HepG2 (cell line): ENCODE measurements at regions not wholly inside any gene's neighbourhood (a gene's known extent, or its start where the extent isn't known, plus 50 kb on each side); places are given as distances from the start of the nearest gene placed in this dataset.

Experiments
- ATAC-seq: fragments of 200-7000 bp; cut with Tn5 transposase; 3 replicates; pipeline ENCODE4 v1.9.1; 2020; ENCODE audit warnings: mild to moderate bottlenecking, moderate library complexity
- BruUV-seq: library from RNA; stranded (reverse); fragments of 400-500 nt; replicated peaks from 2 replicates; lab custom pipeline; 2021; lab: Mats Ljungman, UMichigan
- CTCF ChIA-PET: fragments of 300-600 bp; formaldehyde crosslinking; extraction: SDS; loops from one replicate; lab custom pipeline; 2021; ENCODE audit warnings: low total read pairs, inconsistent platforms, low intra/inter-chr PET ratio; lab: Yijun Ruan, JAX
- POLR2A ChIA-PET: fragments of 350-600 bp; sonication (Branson Sonifier 250); formaldehyde crosslinking; loops from one replicate; lab custom pipeline; 2020; ENCODE audit warnings: antibody characterized with exemption, inconsistent platforms; lab: Yijun Ruan, JAX
- DNase-seq: peaks from one replicate; pipeline ENCODE4 v3.0.0-alpha.2; 2015; ENCODE audit warnings: low spot score
- FAIRE-seq: peaks from 3 replicates; lab custom pipeline; 2011; peaks lifted over from hg19 to GRCh38; lab: Jason Lieb, UNC
- H2AFZ ChIP-seq: one replicate; pipeline ENCODE4 v1.6.1; 2011; ENCODE audit warnings: low read length, inconsistent platforms
- H3K27ac ChIP-seq: fragments of 300-600 bp; 3 replicates; pipeline ENCODE4 v1.8.0; 2011; ENCODE audit warnings: mixed run types, mild to moderate bottlenecking, mixed read lengths, low read length, inconsistent platforms; ENCODE audit not compliant: insufficient read depth; ENCODE audit errors: extremely low read length
- H3K27me3 ChIP-seq, 2 experiments: fragments of 200-600 bp in 1 of 2; 2 replicates in 1 of 2; 3 replicates in 1 of 2; pipeline versions ENCODE4 v1.6.0 to v1.8.0; 2011; ENCODE audit warnings: low read length in 2 of 2, mild to moderate bottlenecking in 2 of 2, moderate library complexity in 2 of 2, inconsistent platforms in 1 of 2; ENCODE audit not compliant: insufficient read depth in 2 of 2, control insufficient read depth in 1 of 2
- H3K36me3 ChIP-seq, 2 experiments: fragments of 200-600 bp in 1 of 2; replicated peaks in 1 of 2; 2 replicates in 1 of 2; 3 replicates in 1 of 2; pipeline versions ENCODE4 v1.5.1 to v1.8.0; 2011; ENCODE audit warnings: low read length in 2 of 2, inconsistent platforms in 1 of 2; ENCODE audit not compliant: insufficient read depth in 2 of 2, control insufficient read depth in 1 of 2
- H3K4me1 ChIP-seq: 2 replicates; pipeline ENCODE4 v1.5.1; 2012; ENCODE audit warnings: low read length, inconsistent platforms; ENCODE audit not compliant: insufficient read depth
- H3K4me2 ChIP-seq: 2 replicates; pipeline ENCODE4 v1.6.0; 2011; ENCODE audit warnings: low read depth, low read length, inconsistent platforms
- H3K4me3 ChIP-seq, 3 experiments: fragments of 200-600 bp in 1 of 3; sonication (generic), shearing (Covaris generic) in 1 of 3; replicated peaks in 1 of 3; 2 replicates each; pipeline ENCODE4 v1.5.1; 2011 to 2016; ENCODE audit warnings: low read length in 3 of 3, inconsistent platforms in 2 of 3, low read depth in 2 of 3, mild to moderate bottlenecking in 2 of 3, control low read depth in 1 of 3, mixed read lengths in 1 of 3; ENCODE audit not compliant: insufficient read depth in 1 of 3
- H3K79me2 ChIP-seq: one replicate; pipeline ENCODE4 v1.6.1; 2011; ENCODE audit warnings: low read length, inconsistent platforms; ENCODE audit not compliant: insufficient read depth
- H3K9ac ChIP-seq: 2 replicates; pipeline ENCODE4 v1.6.0; 2011; ENCODE audit warnings: mild to moderate bottlenecking, low read depth, low read length, inconsistent platforms; ENCODE audit not compliant: insufficient read depth
- H3K9me3 ChIP-seq: 2 replicates; pipeline ENCODE4 v1.5.1; 2012; ENCODE audit warnings: mild to moderate bottlenecking, low read length
- H4K20me1 ChIP-seq: 2 replicates; pipeline ENCODE4 v1.6.0; 2011; ENCODE audit warnings: inconsistent platforms, mild to moderate bottlenecking, low read length, moderate library complexity; ENCODE audit not compliant: insufficient read depth
- ETV6 ChIP-seq: sonication (generic); formaldehyde crosslinking; conservative IDR thresholded peaks from 2 replicates; pipeline ENCODE4 v1.4.0; 2020; ENCODE audit warnings: missing genetic modification reagents
- FOXJ3 ChIP-seq: sonication (generic); formaldehyde crosslinking; IDR thresholded peaks from 2 replicates; pipeline ENCODE4 v1.4.0; 2020; ENCODE audit warnings: missing genetic modification reagents, mild to moderate bottlenecking, borderline replicate concordance
- MTA3 ChIP-seq: sonication (generic); formaldehyde crosslinking; IDR thresholded peaks from 2 replicates; pipeline ENCODE4 v1.4.0; 2020; ENCODE audit warnings: missing genetic modification reagents
- NFE2L2 ChIP-seq: fragments of 150-350 bp; IDR thresholded peaks from 2 replicates; pipeline ENCODE4 v1.6.1; 2014; ENCODE audit warnings: low read length
- NKX3-1 ChIP-seq: sonication (generic); formaldehyde crosslinking; IDR thresholded peaks from 2 replicates; pipeline ENCODE4 v1.5.0; 2020; ENCODE audit warnings: missing genetic modification reagents
- PHF21A ChIP-seq: sonication (generic); formaldehyde crosslinking; IDR thresholded peaks from 2 replicates; pipeline ENCODE4 v1.5.0; 2020; ENCODE audit warnings: mild to moderate bottlenecking, missing genetic modification reagents
- RFXANK ChIP-seq: IDR thresholded peaks from 2 replicates; pipeline ENCODE4 v1.6.1; 2016
- SMARCE1 ChIP-seq: fragments of 450-650 bp; IDR thresholded peaks from 2 replicates; pipeline ENCODE4 v1.6.1; 2017; ENCODE audit warnings: borderline replicate concordance
- TCF12 ChIP-seq, 2 experiments: fragments of 450-650 bp in 1 of 2; sonication (generic) in 1 of 2; formaldehyde crosslinking in 1 of 2; IDR thresholded peaks; 2 replicates each; pipeline versions ENCODE4 v1.6.1 to v1.8.0; 2017 to 2022; ENCODE audit warnings: antibody characterized with exemption in 1 of 2, mild to moderate bottlenecking in 1 of 2, missing genetic modification reagents in 1 of 2, moderate library complexity in 1 of 2
- ZIK1 ChIP-seq: sonication (generic); formaldehyde crosslinking; IDR thresholded peaks from 2 replicates; pipeline ENCODE4 v1.5.0; 2020; ENCODE audit warnings: mild to moderate bottlenecking, low read depth, missing genetic modification reagents, borderline replicate concordance
- ZNF30 ChIP-seq: sonication (generic); formaldehyde crosslinking; IDR thresholded peaks from 2 replicates; pipeline ENCODE4 v1.5.0; 2020; ENCODE audit warnings: mild to moderate bottlenecking, missing genetic modification reagents
- ZNF383 ChIP-seq: sonication (generic); formaldehyde crosslinking; IDR thresholded peaks from 2 replicates; pipeline ENCODE4 v1.4.0; 2020; ENCODE audit warnings: missing genetic modification reagents, mild to moderate bottlenecking, borderline replicate concordance
- ZNF562 ChIP-seq: sonication (generic); formaldehyde crosslinking; IDR thresholded peaks from 2 replicates; pipeline ENCODE4 v1.8.0; 2022; ENCODE audit warnings: missing genetic modification reagents, borderline replicate concordance
- ZNF737 ChIP-seq: sonication (generic); formaldehyde crosslinking; IDR thresholded peaks from 2 replicates; pipeline ENCODE4 v1.5.0; 2020; ENCODE audit warnings: missing genetic modification reagents, mild to moderate bottlenecking, borderline replicate concordance
- ZNF883 ChIP-seq: sonication (generic); formaldehyde crosslinking; IDR thresholded peaks from 2 replicates; pipeline ENCODE4 v1.5.1; 2020; ENCODE audit warnings: mild to moderate bottlenecking, missing genetic modification reagents; ENCODE audit errors: not compliant biosample characterization
- in situ Hi-C: cut with HindIII; loops from 2 replicates; pipeline ENCODE4 v1.10.0; 2017; ENCODE audit warnings: low pct_unique_long_range_greater_than_20kb; ENCODE audit not compliant: extremely low pct_ligation_motif_present
- intact Hi-C: fragments of 100-400 bp; cut with micrococcal nuclease; formaldehyde crosslinking; loops from one replicate; pipeline ENCODE4 v1.10.0; 2022; ENCODE audit not compliant: unreplicated experiment
- TF ChIP-seq, protein P1 (sequence below): sonication (generic); formaldehyde crosslinking; IDR thresholded peaks from 2 replicates; pipeline ENCODE4 v1.4.0; 2020; ENCODE audit warnings: missing genetic modification reagents
- TF ChIP-seq, protein P2 (sequence below): sonication (generic); formaldehyde crosslinking; IDR thresholded peaks from 2 replicates; pipeline ENCODE4 v1.4.0; 2020; ENCODE audit warnings: missing genetic modification reagents
- TF ChIP-seq, protein P3 (sequence below): sonication (generic); formaldehyde crosslinking; IDR thresholded peaks from 2 replicates; pipeline ENCODE4 v1.4.0; 2020; ENCODE audit warnings: mild to moderate bottlenecking, missing genetic modification reagents, borderline replicate concordance
- TF ChIP-seq, protein P4 (sequence below): sonication (generic); formaldehyde crosslinking; IDR thresholded peaks from 2 replicates; pipeline ENCODE4 v1.8.0; 2022; ENCODE audit warnings: low read depth, missing genetic modification reagents

DNA sequence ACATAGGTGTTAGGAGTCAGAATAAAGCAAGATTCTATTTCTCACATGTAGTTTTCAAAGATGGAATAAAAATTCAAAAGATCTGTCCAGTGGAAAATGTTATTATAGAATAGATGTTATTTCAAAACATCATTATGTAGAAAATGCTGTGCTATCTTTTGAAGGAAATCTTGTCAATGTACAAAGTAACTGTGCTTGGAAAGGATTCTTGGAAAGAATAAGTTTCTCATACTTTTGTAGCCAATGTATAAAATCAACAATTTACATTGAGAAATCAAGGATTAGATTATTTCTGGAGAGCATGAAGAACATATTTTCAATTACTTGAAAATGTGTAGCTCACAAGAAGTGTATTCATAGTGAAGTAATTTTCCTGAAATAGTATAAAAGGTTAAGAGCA lies 532.5 kb upstream of the MGAT4C start (continued):
- TF ChIP-seq, protein P1, sequence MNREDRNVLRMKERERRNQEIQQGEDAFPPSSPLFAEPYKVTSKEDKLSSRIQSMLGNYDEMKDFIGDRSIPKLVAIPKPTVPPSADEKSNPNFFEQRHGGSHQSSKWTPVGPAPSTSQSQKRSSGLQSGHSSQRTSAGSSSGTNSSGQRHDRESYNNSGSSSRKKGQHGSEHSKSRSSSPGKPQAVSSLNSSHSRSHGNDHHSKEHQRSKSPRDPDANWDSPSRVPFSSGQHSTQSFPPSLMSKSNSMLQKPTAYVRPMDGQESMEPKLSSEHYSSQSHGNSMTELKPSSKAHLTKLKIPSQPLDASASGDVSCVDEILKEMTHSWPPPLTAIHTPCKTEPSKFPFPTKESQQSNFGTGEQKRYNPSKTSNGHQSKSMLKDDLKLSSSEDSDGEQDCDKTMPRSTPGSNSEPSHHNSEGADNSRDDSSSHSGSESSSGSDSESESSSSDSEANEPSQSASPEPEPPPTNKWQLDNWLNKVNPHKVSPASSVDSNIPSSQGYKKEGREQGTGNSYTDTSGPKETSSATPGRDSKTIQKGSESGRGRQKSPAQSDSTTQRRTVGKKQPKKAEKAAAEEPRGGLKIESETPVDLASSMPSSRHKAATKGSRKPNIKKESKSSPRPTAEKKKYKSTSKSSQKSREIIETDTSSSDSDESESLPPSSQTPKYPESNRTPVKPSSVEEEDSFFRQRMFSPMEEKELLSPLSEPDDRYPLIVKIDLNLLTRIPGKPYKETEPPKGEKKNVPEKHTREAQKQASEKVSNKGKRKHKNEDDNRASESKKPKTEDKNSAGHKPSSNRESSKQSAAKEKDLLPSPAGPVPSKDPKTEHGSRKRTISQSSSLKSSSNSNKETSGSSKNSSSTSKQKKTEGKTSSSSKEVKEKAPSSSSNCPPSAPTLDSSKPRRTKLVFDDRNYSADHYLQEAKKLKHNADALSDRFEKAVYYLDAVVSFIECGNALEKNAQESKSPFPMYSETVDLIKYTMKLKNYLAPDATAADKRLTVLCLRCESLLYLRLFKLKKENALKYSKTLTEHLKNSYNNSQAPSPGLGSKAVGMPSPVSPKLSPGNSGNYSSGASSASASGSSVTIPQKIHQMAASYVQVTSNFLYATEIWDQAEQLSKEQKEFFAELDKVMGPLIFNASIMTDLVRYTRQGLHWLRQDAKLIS (CRISPR knock-in tag) = no peak
- TF ChIP-seq TCF12 (IDR thresholded peaks at IDR 0.05) (no peak), TCF12 (CRISPR knock-in tag; IDR thresholded peaks at IDR 0.05) (no peak), FOXJ3 (no peak), RFXANK (no peak), ZIK1 (CRISPR knock-in tag) (no peak), ZNF562 (CRISPR knock-in tag) (no peak), SMARCE1 (no peak), PHF21A (CRISPR knock-in tag) (no peak)

DNA sequence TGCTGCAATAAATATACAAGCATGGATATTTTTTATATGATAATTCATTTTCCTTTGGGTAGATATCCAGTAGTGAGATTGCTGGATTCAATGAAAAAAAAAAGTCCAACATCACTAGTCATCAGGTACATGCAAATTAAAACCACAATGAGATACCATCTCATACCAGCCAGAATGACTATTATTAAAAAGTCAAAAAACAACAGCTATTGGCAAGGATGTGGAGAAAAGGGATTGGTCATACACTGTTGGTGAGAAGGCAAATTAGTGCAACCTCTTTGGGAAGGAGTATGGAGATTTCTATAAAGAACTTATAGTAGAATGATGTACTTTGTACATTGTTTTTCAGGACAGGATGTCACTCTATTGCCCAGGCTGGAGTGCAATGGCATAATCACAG lies 531.2 kb upstream of the MGAT4C start:
- no peak overlapping the region for H2AFZ ChIP-seq
- no peaks in the 10 kb centered on the region for H3K36me3 ChIP-seq
- DNase-seq (no peak), FAIRE-seq (no peak), ATAC-seq (no peak)
- H3K79me2 ChIP-seq = no peaks in the 10 kb centered on the region
- CTCF ChIA-PET = no interaction called here
- no peaks in the 10 kb centered on the region for H3K4me1 ChIP-seq
- H3K27me3 ChIP-seq = no peaks in the 10 kb centered on the region
- no peaks in the 10 kb centered on the region for H3K9me3 ChIP-seq
- in situ Hi-C loops (no loop called here), intact Hi-C loops (no loop called here)
- H3K4me2 ChIP-seq = no peak overlapping the region
- no peak overlapping the region for H3K9ac ChIP-seq
- H3K4me3 ChIP-seq = no peak overlapping the region
- no TSS peak for BruUV-seq
- POLR2A ChIA-PET = no interaction called here
- no peaks in the 10 kb centered on the region for H4K20me1 ChIP-seq
- H3K27ac ChIP-seq = no peak overlapping the region
- TF ChIP-seq ETV6 (CRISPR knock-in tag) (no peak), ZNF30 (CRISPR knock-in tag) (no peak), MTA3 (no peak), ZNF383 (CRISPR knock-in tag) (no peak), ZNF883 (no peak), NFE2L2 (no peak), ZNF737 (no peak), NKX3-1 (CRISPR knock-in tag) (no peak)
- TF ChIP-seq, protein P2, sequence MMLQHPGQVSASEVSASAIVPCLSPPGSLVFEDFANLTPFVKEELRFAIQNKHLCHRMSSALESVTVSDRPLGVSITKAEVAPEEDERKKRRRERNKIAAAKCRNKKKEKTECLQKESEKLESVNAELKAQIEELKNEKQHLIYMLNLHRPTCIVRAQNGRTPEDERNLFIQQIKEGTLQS (CRISPR knock-in tag) = no peak
- TF ChIP-seq, protein P3, sequence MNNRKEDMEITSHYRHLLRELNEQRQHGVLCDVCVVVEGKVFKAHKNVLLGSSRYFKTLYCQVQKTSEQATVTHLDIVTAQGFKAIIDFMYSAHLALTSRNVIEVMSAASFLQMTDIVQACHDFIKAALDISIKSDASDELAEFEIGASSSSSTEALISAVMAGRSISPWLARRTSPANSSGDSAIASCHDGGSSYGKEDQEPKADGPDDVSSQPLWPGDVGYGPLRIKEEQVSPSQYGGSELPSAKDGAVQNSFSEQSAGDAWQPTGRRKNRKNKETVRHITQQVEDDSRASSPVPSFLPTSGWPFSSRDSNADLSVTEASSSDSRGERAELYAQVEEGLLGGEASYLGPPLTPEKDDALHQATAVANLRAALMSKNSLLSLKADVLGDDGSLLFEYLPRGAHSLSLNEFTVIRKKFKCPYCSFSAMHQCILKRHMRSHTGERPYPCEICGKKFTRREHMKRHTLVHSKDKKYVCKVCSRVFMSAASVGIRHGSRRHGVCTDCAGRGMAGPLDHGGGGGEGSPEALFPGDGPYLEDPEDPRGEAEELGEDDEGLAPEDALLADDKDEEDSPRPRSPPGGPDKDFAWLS (CRISPR knock-in tag) = no peak
- TF ChIP-seq, protein P4, sequence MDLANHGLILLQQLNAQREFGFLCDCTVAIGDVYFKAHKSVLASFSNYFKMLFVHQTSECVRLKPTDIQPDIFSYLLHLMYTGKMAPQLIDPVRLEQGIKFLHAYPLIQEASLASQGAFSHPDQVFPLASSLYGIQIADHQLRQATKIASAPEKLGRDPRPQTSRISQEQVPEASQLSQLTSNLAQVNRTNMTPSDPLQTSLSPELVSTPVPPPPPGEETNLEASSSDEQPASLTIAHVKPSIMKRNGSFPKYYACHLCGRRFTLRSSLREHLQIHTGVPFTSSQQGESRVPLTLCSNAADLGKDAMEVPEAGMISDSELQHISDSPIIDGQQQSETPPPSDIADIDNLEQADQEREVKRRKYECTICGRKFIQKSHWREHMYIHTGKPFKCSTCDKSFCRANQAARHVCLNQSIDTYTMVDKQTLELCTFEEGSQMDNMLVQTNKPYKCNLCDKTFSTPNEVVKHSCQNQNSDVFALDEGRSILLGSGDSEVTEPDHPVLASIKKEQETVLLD (CRISPR knock-in tag) = no peak
